ENCODE measurements at regions not wholly inside any gene's neighbourhood (a gene's known extent, or its start where the extent isn't known, plus 50 kb on each side); places are given as distances from the start of the nearest gene placed in this dataset.

DNA sequence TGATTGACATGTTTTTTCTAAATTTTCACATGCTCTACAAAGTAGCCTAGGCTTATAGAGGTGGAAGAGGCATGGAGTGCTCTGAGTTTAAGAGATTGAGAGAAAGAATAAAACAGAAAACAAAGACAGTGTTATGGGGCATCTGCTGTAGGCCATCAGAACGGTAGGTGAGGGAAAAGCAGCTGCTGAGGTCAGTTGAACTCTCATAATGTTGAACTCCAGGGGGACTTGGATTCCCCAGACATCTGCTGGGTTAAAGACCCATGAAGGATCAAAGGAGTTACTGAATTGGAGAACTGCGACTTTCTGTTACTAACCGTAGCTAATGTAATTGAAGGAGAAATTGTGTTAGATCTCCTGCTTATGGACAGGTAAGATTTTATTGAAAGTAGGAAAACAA lies 333.9 kb downstream of the TFAP2B start:
- no peak overlapping the region for H3K4me3 Mint-ChIP-seq
- no peak overlapping the region for H2AFZ ChIP-seq
- no peak overlapping the region for H3K27ac Mint-ChIP-seq
- peaks cover 27% of the 10 kb centered on the region for H3K27me3 ChIP-seq (ENCODE audit: insufficient read depth)
- H3K27me3 Mint-ChIP-seq (ENCODE audit: insufficient read depth, low read depth, poor library complexity) = no peaks in the 10 kb centered on the region
- no peaks in the 10 kb centered on the region; the same call in 1 of the 2 replicates for H4K20me1 ChIP-seq (replicated peaks; ENCODE audit: insufficient read depth)
- no peak for DNase-seq (ENCODE audit: low spot score)
- no peaks in the 10 kb centered on the region for H3K9me3 Mint-ChIP-seq
- no peak for TF ChIP-seq CREB1 (CRISPR knock-in tag; IDR thresholded peaks at IDR 0.05; ENCODE audit: low read depth)
- no peak for TF ChIP-seq JUNB (IDR thresholded peaks at IDR 0.05; ENCODE audit: unreplicated experiment)
- no peak for TF ChIP-seq ZNF114 (CRISPR knock-in tag; IDR thresholded peaks at IDR 0.05)
- TF ChIP-seq POLR2AphosphoS5 (IDR thresholded peaks at IDR 0.05; ENCODE audit: low read depth) = no peak
- TF ChIP-seq, protein P1, sequence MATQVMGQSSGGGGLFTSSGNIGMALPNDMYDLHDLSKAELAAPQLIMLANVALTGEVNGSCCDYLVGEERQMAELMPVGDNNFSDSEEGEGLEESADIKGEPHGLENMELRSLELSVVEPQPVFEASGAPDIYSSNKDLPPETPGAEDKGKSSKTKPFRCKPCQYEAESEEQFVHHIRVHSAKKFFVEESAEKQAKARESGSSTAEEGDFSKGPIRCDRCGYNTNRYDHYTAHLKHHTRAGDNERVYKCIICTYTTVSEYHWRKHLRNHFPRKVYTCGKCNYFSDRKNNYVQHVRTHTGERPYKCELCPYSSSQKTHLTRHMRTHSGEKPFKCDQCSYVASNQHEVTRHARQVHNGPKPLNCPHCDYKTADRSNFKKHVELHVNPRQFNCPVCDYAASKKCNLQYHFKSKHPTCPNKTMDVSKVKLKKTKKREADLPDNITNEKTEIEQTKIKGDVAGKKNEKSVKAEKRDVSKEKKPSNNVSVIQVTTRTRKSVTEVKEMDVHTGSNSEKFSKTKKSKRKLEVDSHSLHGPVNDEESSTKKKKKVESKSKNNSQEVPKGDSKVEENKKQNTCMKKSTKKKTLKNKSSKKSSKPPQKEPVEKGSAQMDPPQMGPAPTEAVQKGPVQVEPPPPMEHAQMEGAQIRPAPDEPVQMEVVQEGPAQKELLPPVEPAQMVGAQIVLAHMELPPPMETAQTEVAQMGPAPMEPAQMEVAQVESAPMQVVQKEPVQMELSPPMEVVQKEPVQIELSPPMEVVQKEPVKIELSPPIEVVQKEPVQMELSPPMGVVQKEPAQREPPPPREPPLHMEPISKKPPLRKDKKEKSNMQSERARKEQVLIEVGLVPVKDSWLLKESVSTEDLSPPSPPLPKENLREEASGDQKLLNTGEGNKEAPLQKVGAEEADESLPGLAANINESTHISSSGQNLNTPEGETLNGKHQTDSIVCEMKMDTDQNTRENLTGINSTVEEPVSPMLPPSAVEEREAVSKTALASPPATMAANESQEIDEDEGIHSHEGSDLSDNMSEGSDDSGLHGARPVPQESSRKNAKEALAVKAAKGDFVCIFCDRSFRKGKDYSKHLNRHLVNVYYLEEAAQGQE (IDR thresholded peaks at IDR 0.05; ENCODE audit: unreplicated experiment) = no peak
- TF ChIP-seq, protein P2, sequence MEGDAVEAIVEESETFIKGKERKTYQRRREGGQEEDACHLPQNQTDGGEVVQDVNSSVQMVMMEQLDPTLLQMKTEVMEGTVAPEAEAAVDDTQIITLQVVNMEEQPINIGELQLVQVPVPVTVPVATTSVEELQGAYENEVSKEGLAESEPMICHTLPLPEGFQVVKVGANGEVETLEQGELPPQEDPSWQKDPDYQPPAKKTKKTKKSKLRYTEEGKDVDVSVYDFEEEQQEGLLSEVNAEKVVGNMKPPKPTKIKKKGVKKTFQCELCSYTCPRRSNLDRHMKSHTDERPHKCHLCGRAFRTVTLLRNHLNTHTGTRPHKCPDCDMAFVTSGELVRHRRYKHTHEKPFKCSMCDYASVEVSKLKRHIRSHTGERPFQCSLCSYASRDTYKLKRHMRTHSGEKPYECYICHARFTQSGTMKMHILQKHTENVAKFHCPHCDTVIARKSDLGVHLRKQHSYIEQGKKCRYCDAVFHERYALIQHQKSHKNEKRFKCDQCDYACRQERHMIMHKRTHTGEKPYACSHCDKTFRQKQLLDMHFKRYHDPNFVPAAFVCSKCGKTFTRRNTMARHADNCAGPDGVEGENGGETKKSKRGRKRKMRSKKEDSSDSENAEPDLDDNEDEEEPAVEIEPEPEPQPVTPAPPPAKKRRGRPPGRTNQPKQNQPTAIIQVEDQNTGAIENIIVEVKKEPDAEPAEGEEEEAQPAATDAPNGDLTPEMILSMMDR (conservative IDR thresholded peaks at IDR 0.05; ENCODE audit: low read depth in 2 of 2) = no peak
- H3K27ac ChIP-seq (ENCODE audit: low read depth) = no peak overlapping the region
- no peak overlapping the region for H3K4me2 ChIP-seq
- H3K36me3 ChIP-seq (ENCODE audit: insufficient read depth) = no peaks in the 10 kb centered on the region
- peaks cover 8% of the 10 kb centered on the region; the same call in 2 of the 3 replicates for H3K4me1 Mint-ChIP-seq
- H3K4me3 ChIP-seq = no peak overlapping the region
- H3F3A ChIP-seq (replicated peaks; ENCODE audit: low read depth) = no peaks in the 10 kb centered on the region
- ATAC-seq = no peak
- H3K9me2 ChIP-seq (ENCODE audit: insufficient read depth) = no peaks in the 10 kb centered on the region
- H3K4me1 ChIP-seq (ENCODE audit: insufficient read depth) = no peaks in the 10 kb centered on the region; the same call in 1 of the 2 replicates
- H3K36me3 Mint-ChIP-seq (ENCODE audit: low read depth) = no peaks in the 10 kb centered on the region
- H3K79me2 ChIP-seq (replicated peaks; ENCODE audit: insufficient read depth) = no peaks in the 10 kb centered on the region

DNA sequence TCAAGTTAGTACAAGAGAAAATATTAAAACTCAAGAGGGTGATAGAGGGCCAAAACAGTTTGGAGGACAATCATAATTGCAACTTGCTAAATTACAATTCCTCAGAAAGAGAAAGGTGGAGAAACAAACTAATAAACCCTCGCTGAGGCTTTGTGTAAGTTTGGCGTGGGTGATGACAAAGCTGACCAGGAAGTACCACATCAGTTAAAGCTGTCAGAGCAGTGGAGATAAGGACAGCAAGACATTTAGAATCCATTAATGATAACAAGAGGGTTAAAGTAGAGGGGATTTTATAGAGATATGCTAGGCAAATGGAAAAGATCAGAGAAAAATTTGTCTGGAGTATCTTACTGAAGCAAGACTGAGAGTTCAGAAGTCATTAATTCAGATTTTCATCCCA lies 334.4 kb downstream of the TFAP2B start:
- Histone ChIP-seq H3K9me2 (ENCODE audit: insufficient read depth) (no peaks in the 10 kb centered on the region), H3K27me3 (ENCODE audit: insufficient read depth) (peaks cover 27% of the 10 kb centered on the region), H3K4me2 (no peak overlapping the region), H3K27ac (ENCODE audit: low read depth) (no peak overlapping the region), H3K4me3 (no peak overlapping the region), H2AFZ (no peak overlapping the region), H3F3A (replicated peaks; ENCODE audit: low read depth) (no peaks in the 10 kb centered on the region), H4K20me1 (replicated peaks; ENCODE audit: insufficient read depth) (no peaks in the 10 kb centered on the region; the same call in 1 of the 2 replicates), H3K36me3 (ENCODE audit: insufficient read depth) (no peaks in the 10 kb centered on the region), H3K79me2 (replicated peaks; ENCODE audit: insufficient read depth) (no peaks in the 10 kb centered on the region), H3K4me1 (ENCODE audit: insufficient read depth) (no peaks in the 10 kb centered on the region; the same call in 1 of the 2 replicates)
- no peak overlapping the region for H3K4me3 Mint-ChIP-seq
- peaks cover 8% of the 10 kb centered on the region; the same call in 2 of the 3 replicates for H3K4me1 Mint-ChIP-seq
- TF ChIP-seq POLR2AphosphoS5 (IDR thresholded peaks at IDR 0.05; ENCODE audit: low read depth) = no peak
- no peaks in the 10 kb centered on the region for H3K9me3 Mint-ChIP-seq
- no peak overlapping the region for H3K27ac Mint-ChIP-seq
- DNase-seq (ENCODE audit: low spot score) (no peak), ATAC-seq (no peak)
- no peaks in the 10 kb centered on the region for H3K27me3 Mint-ChIP-seq (ENCODE audit: insufficient read depth, low read depth, poor library complexity)
- H3K36me3 Mint-ChIP-seq (ENCODE audit: low read depth) = no peaks in the 10 kb centered on the region
